Endothelial cell of umbilical vein (primary cell): ENCODE measurements at regions not wholly inside any gene's neighbourhood (a gene's known extent, or its start where the extent isn't known, plus 50 kb on each side); places are given as distances from the start of the nearest gene placed in this dataset.

Experiments used
- BruUV-seq: library from RNA; stranded (reverse); fragments of 400-500 nt; replicated peaks from 2 replicates; lab custom pipeline; 2021; lab: Mats Ljungman, UMichigan
- CTCF ChIA-PET: fragments of 300-600, 350-600 bp; sonication (Branson Sonifier 250); formaldehyde crosslinking; loops from one replicate; lab custom pipeline; 2021; ENCODE audit warnings: antibody characterized with exemption, inconsistent platforms; lab: Charles Lee
- POLR2A ChIA-PET: fragments of 300-600, 350-600 bp; sonication (Branson Sonifier 250); formaldehyde crosslinking; loops from one replicate; lab custom pipeline; 2021; ENCODE audit warnings: antibody characterized with exemption, inconsistent platforms; lab: Charles Lee
- DNase-seq: peaks from one replicate; pipeline ENCODE4 v3.0.0-alpha.2; 2011; ENCODE audit warnings: low read depth, low spot score
- FAIRE-seq: peaks from 2 replicates; lab custom pipeline; 2011; peaks lifted over from hg19 to GRCh38; lab: Jason Lieb, UNC
- H2AFZ ChIP-seq: 2 replicates; pipeline ENCODE4 v1.6.0; 2012; ENCODE audit warnings: low read depth, low read length, control low read depth, inconsistent platforms
- H3K27ac ChIP-seq: 2 replicates; pipeline ENCODE4 v1.5.1; 2011; ENCODE audit warnings: low read depth, mild to moderate bottlenecking, control low read depth, low read length, moderate library complexity; ENCODE audit not compliant: insufficient read depth
- H3K27me3 ChIP-seq, 2 experiments: 2 replicates each; pipeline versions ENCODE4 v1.6.0 to v1.6.1; 2011; ENCODE audit warnings: low read length in 2 of 2, mixed read lengths in 1 of 2; ENCODE audit not compliant: control insufficient read depth in 2 of 2, insufficient read depth in 2 of 2
- H3K36me3 ChIP-seq, 2 experiments: 2 replicates in 1 of 2; 3 replicates in 1 of 2; pipeline ENCODE4 v1.5.1; 2011; ENCODE audit warnings: low read length in 2 of 2, mild to moderate bottlenecking in 1 of 2, moderate library complexity in 1 of 2; ENCODE audit not compliant: control insufficient read depth in 2 of 2, insufficient read depth in 2 of 2; ENCODE audit errors: extremely low read depth in 1 of 2
- H3K4me1 ChIP-seq: 3 replicates; pipeline ENCODE4 v1.5.1; 2011; ENCODE audit warnings: mild to moderate bottlenecking, low read length; ENCODE audit not compliant: control insufficient read depth, insufficient read depth; ENCODE audit errors: extremely low read depth
- H3K4me2 ChIP-seq: 2 replicates; pipeline ENCODE4 v1.6.1; 2011; ENCODE audit warnings: low read length, control low read depth, mixed read lengths; ENCODE audit not compliant: insufficient read depth
- H3K4me3 ChIP-seq, 3 experiments: fragments of 200-600 bp in 1 of 3; sonication (generic), shearing (Covaris generic) in 1 of 3; replicated peaks in 1 of 3; 2 replicates each; pipeline ENCODE4 v1.5.1; 2011 to 2016; ENCODE audit warnings: control low read depth in 3 of 3, low read length in 3 of 3, mild to moderate bottlenecking in 2 of 3, inconsistent platforms in 1 of 3, low read depth in 1 of 3, moderate library complexity in 1 of 3; ENCODE audit not compliant: insufficient read depth in 1 of 3
- H3K79me2 ChIP-seq: 2 replicates; pipeline ENCODE4 v1.6.0; 2012; ENCODE audit warnings: low read length, inconsistent platforms; ENCODE audit not compliant: control insufficient read depth, insufficient read depth
- H3K9ac ChIP-seq: replicated peaks from 2 replicates; pipeline ENCODE3; 2011; ENCODE audit warnings: low read length, control low read depth; ENCODE audit not compliant: insufficient read depth; ENCODE audit errors: extremely low read depth
- H3K9me1 ChIP-seq: replicated peaks from 3 replicates; pipeline ENCODE4 v1.6.0; 2011; ENCODE audit warnings: mild to moderate bottlenecking, low read length; ENCODE audit not compliant: control insufficient read depth, insufficient read depth; ENCODE audit errors: extremely low read depth
- H3K9me3 ChIP-seq: replicated peaks from 2 replicates; pipeline ENCODE4 v1.5.1; 2012; ENCODE audit warnings: low read length, inconsistent platforms; ENCODE audit not compliant: control insufficient read depth, insufficient read depth
- H4K20me1 ChIP-seq: replicated peaks from 2 replicates; pipeline ENCODE3; 2011; ENCODE audit warnings: mild to moderate bottlenecking, low read length; ENCODE audit not compliant: control insufficient read depth, insufficient read depth; ENCODE audit errors: extremely low read depth
- CTCF ChIP-seq, 2 donors: IDR thresholded peaks; 1 replicate in 1 of 2; 2 replicates in 1 of 2; pipeline ENCODE4 v1.5.1; 2011; ENCODE audit warnings: low read length in 2 of 2, mild to moderate bottlenecking in 2 of 2, moderate library complexity in 2 of 2, control low read depth in 1 of 2, inconsistent platforms in 1 of 2, low read depth in 1 of 2; ENCODE audit not compliant: insufficient read depth in 1 of 2; ENCODE audit errors: extremely low read depth in 1 of 2
- EZH2 ChIP-seq: IDR thresholded peaks from 2 replicates; pipeline ENCODE4 v1.6.1; 2012; ENCODE audit warnings: borderline replicate concordance, low read depth, mild to moderate bottlenecking, moderate library complexity, low read length, inconsistent platforms; ENCODE audit not compliant: severe bottlenecking
- FOS ChIP-seq: IDR thresholded peaks from 2 replicates; pipeline ENCODE4 v1.6.1; 2011; ENCODE audit warnings: mild to moderate bottlenecking, low read length, moderate library complexity, borderline replicate concordance; ENCODE audit not compliant: insufficient read depth
- GATA2 ChIP-seq: IDR thresholded peaks from 2 replicates; pipeline ENCODE4 v1.7.0; 2011; ENCODE audit warnings: low read depth, mild to moderate bottlenecking, moderate library complexity, mixed read lengths, low read length; ENCODE audit not compliant: insufficient read length, insufficient read depth
- JUN ChIP-seq: IDR thresholded peaks from 2 replicates; pipeline ENCODE4 v1.6.1; 2011; ENCODE audit warnings: borderline replicate concordance, low read depth; ENCODE audit not compliant: insufficient read length, insufficient read depth
- MAX ChIP-seq: IDR thresholded peaks from 2 replicates; pipeline ENCODE4 v1.6.1; 2011; ENCODE audit not compliant: insufficient read depth, insufficient read length
- MYC ChIP-seq: IDR thresholded peaks from one replicate; pipeline ENCODE4 v1.6.1; 2011; ENCODE audit warnings: mild to moderate bottlenecking, low read depth, low read length
- POLR2A ChIP-seq: IDR thresholded peaks from 2 replicates; pipeline ENCODE4 v1.6.1; 2012; ENCODE audit warnings: low read depth, mild to moderate bottlenecking, control low read depth, low read length
- POLR2AphosphoS5 ChIP-seq: IDR thresholded peaks from 2 replicates; pipeline ENCODE4 v1.6.1; 2012; ENCODE audit warnings: low read depth, mild to moderate bottlenecking, control low read depth, low read length, moderate library complexity; ENCODE audit not compliant: insufficient read depth
- dilution Hi-C: fragments of 300-500 bp; cut with MboI; formaldehyde crosslinking; loops from one replicate; pipeline ENCODE4 v1.15.0; 2019; ENCODE audit warnings: low sequenced_read_pairs; ENCODE audit not compliant: extremely low pct_ligation_motif_present
- intact Hi-C: fragments of 100-400 bp; cut with micrococcal nuclease; formaldehyde crosslinking; loops from one replicate; pipeline ENCODE4 v1.10.0; 2022

- H3K36me3 ChIP-seq, result no peaks in the 10 kb centered on the region
- no peak for FAIRE-seq
- H3K4me2 ChIP-seq, result no peak overlapping the region
- H3K4me3 ChIP-seq, result no peak overlapping the region
- no peak overlapping the region for H3K9ac ChIP-seq
- no peak overlapping the region for H2AFZ ChIP-seq
- no peak for DNase-seq
- no peaks in the 10 kb centered on the region for H3K9me1 ChIP-seq
- POLR2A ChIA-PET, result no interaction called here
- intact Hi-C loops, result no loop called here
- no peaks in the 10 kb centered on the region for H3K4me1 ChIP-seq
- CTCF ChIA-PET, result no interaction called here
- BruUV-seq, result no TSS peak
- dilution Hi-C loops, result no loop called here
- H3K79me2 ChIP-seq, result no peaks in the 10 kb centered on the region
- H3K9me3 ChIP-seq, result peaks cover 4% of the 10 kb centered on the region
- no peaks in the 10 kb centered on the region for H4K20me1 ChIP-seq
- no peak overlapping the region for H3K27ac ChIP-seq
- H3K27me3 ChIP-seq, result no peaks in the 10 kb centered on the region
- TF ChIP-seq EZH2 (no peak), JUN (no peak), MYC (no peak)
Observed at GRCh38 chr3:74470313-74470712, 144.1 kb downstream of the CNTN3 start.

GRCh38 chr3:74469713-74470112, 144.7 kb downstream of the CNTN3 start:
- no TSS peak for BruUV-seq
- no peak overlapping the region for H2AFZ ChIP-seq
- no peaks in the 10 kb centered on the region for H3K4me1 ChIP-seq
- H4K20me1 ChIP-seq, result no peaks in the 10 kb centered on the region
- ChIA-PET CTCF (no interaction called here), POLR2A (no interaction called here)
- intact Hi-C loops, result no loop called here
- no peak overlapping the region for H3K4me3 ChIP-seq
- no peak overlapping the region for H3K9ac ChIP-seq
- peaks cover 4% of the 10 kb centered on the region for H3K9me3 ChIP-seq
- DNase-seq (no peak), FAIRE-seq (no peak)
- no peak overlapping the region for H3K4me2 ChIP-seq
- no peaks in the 10 kb centered on the region for H3K79me2 ChIP-seq
- no peaks in the 10 kb centered on the region for H3K9me1 ChIP-seq
- no peaks in the 10 kb centered on the region for H3K36me3 ChIP-seq
- H3K27me3 ChIP-seq, result no peaks in the 10 kb centered on the region
- dilution Hi-C loops, result no loop called here
- TF ChIP-seq MAX, result no peak
- no peak for TF ChIP-seq MYC
- TF ChIP-seq EZH2, result no peak
- no peak for TF ChIP-seq FOS
- TF ChIP-seq JUN, result no peak
- no peak for TF ChIP-seq CTCF (IDR thresholded peaks at IDR 0.05; ENCODE audit: extremely low read depth in 1 of 2, insufficient read depth in 1 of 2, low read depth in 1 of 2, low read length in 2 of 2)
- no peak for TF ChIP-seq POLR2A
- no peak for TF ChIP-seq POLR2AphosphoS5
- no peak for TF ChIP-seq GATA2
- no peak overlapping the region for H3K27ac ChIP-seq
